VCaP (cell line): ENCODE measurements at regions not wholly inside any gene's neighbourhood (a gene's known extent, or its start where the extent isn't known, plus 50 kb on each side); places are given as distances from the start of the nearest gene placed in this dataset.

Experiments used
- H3K27ac ChIP-seq: fragments of 450-650 bp; 2 replicates; pipeline ENCODE4 v1.5.1; 2017
- CTCF ChIP-seq: fragments of 450-650 bp; conservative IDR thresholded peaks from 2 replicates; pipeline ENCODE4 v1.5.1; 2017; ENCODE audit warnings: mild to moderate bottlenecking, moderate library complexity

GRCh38 chr1:168443356-168443755 lies 100.4 kb downstream of the XCL2 start:
- no peak for TF ChIP-seq CTCF
- no peak overlapping the region for H3K27ac ChIP-seq

GRCh38 chr1:168442931-168443330 lies 100.9 kb downstream of the XCL2 start:
- no peak for TF ChIP-seq CTCF
- no peak overlapping the region for H3K27ac ChIP-seq

GRCh38 chr1:168441745-168442144 lies 102.1 kb downstream of the XCL2 start:
- H3K27ac ChIP-seq = no peak overlapping the region
- no peak for TF ChIP-seq CTCF

- H3K27ac ChIP-seq = no peak overlapping the region
- TF ChIP-seq CTCF = peak; percentile 84
Observed at GRCh38 chr1:168439456-168440375, 104.1 kb downstream of the XCL2 start.

- no peak overlapping the region for H3K27ac ChIP-seq
- TF ChIP-seq CTCF = no peak
Observed at GRCh38 chr1:168438626-168439025, 105.2 kb downstream of the XCL2 start.

- H3K27ac ChIP-seq = no peak overlapping the region
- TF ChIP-seq CTCF = no peak
Observed at GRCh38 chr1:168437821-168438220, 106.0 kb downstream of the XCL2 start.

GRCh38 chr1:168435439-168435838 lies 108.4 kb downstream of the XCL2 start:
- no peak for TF ChIP-seq CTCF

More at GRCh38 chr1:168435439-168435838, 108.4 kb downstream of the XCL2 start:
- no peak overlapping the region for H3K27ac ChIP-seq
